ENCODE measurements at regions not wholly inside any gene's neighbourhood (a gene's known extent, or its start where the extent isn't known, plus 50 kb on each side); places are given as distances from the start of the nearest gene placed in this dataset.

DNA sequence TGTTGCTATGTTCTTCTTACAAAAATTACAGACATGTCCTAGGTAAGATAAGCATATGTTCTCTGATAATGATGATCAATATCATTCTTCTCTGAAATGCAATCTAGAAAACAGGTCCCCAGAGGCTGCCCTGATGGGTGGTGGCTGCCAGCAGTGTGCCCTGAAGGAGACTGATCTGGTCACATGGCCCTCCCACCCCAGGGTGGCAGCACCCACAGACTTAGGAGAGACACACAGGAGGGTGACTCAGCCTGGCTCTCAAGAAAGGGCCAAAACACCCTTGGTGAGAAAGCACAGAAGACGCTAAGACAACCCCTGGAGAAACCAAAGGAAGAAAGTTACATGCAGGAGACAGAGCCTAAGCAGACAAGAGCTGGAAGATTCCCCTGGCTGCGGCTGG lies 203.7 kb downstream of the TJP1 start:
- TF ChIP-seq, protein P1, sequence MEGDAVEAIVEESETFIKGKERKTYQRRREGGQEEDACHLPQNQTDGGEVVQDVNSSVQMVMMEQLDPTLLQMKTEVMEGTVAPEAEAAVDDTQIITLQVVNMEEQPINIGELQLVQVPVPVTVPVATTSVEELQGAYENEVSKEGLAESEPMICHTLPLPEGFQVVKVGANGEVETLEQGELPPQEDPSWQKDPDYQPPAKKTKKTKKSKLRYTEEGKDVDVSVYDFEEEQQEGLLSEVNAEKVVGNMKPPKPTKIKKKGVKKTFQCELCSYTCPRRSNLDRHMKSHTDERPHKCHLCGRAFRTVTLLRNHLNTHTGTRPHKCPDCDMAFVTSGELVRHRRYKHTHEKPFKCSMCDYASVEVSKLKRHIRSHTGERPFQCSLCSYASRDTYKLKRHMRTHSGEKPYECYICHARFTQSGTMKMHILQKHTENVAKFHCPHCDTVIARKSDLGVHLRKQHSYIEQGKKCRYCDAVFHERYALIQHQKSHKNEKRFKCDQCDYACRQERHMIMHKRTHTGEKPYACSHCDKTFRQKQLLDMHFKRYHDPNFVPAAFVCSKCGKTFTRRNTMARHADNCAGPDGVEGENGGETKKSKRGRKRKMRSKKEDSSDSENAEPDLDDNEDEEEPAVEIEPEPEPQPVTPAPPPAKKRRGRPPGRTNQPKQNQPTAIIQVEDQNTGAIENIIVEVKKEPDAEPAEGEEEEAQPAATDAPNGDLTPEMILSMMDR (conservative IDR thresholded peaks at IDR 0.05 in 1 of 2, IDR thresholded peaks at IDR 0.05 in 1 of 2; ENCODE audit: low read depth in 1 of 2, low read length in 2 of 2), result no peak
- TF ChIP-seq EZH2 (IDR thresholded peaks at IDR 0.05; ENCODE audit: low read length, missing control alignments), result no peak

Measured in fibroblast of lung (primary cell).